Eye (tissue), 1 donor: ENCODE measurements at regions not wholly inside any gene's neighbourhood (a gene's known extent, or its start where the extent isn't known, plus 50 kb on each side); places are given as distances from the start of the nearest gene placed in this dataset.
A peak's percentile ranks its signal among the peaks of the same experiment; 100 is the strongest.

Experiments used
- DNase-seq: peaks from one replicate; pipeline ENCODE4 v3.0.0-alpha.2; 2015

DNA sequence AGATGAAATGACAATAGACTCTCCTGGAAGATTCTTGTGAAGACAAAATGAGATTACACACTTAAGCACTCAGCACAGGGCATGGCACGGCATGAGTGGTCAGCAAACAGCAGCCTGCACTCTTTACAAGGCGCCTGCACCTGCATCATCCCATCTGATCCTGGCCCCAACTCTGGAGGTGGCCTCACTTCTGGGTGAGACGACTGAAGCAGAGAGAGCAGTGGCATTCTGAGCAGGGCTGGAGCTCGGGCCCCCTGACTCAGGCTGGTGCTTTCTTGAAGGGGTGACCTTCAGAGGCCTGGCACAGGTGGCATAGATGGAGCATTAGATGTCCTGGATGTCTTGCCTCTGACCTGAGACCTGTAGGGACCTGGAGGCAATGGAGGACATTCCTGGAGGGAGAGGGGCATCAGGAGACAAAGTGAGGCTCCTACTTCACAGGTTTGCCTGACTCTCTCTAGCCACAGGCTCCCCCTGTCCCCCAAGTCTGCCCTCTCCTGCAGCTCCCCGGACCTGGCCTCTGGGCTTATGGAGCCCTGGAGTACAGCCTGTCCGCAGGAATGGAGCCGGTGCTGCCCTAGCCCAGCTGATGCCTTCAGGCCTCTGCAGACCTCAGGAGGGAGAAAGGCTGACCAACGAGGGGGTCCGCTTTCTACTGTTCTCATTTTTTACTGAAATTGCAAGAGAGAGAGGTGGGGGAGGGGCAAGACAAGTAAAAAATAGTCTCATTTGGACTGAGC lies 65.5 kb upstream of the THY1 start:
- DNase-seq = no peak

- no peak for DNase-seq
These were observed 63.8 kb upstream of the THY1 start for GRCh38 chr11:119486691-119487259.

DNA sequence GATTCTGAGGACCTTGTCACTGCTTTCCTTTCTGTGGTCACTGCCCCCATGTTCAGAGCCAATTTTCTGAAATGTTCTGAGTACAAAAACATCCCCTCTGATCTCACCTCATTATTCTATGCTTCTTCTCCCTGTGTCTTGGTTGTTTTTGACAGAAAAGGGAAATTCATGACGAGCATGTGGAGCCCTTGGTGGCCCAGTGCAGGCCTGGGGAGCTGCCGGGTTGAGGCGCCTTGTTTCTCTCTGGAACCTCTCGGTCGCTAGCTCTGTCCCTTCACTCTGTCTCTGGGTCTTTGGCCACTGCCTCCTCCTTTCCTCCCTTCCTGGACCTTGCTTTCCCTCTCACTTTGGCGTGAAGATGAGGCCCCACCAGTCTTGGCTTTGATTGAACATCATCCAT lies 63.0 kb upstream of the THY1 start:
- no peak for DNase-seq

DNA sequence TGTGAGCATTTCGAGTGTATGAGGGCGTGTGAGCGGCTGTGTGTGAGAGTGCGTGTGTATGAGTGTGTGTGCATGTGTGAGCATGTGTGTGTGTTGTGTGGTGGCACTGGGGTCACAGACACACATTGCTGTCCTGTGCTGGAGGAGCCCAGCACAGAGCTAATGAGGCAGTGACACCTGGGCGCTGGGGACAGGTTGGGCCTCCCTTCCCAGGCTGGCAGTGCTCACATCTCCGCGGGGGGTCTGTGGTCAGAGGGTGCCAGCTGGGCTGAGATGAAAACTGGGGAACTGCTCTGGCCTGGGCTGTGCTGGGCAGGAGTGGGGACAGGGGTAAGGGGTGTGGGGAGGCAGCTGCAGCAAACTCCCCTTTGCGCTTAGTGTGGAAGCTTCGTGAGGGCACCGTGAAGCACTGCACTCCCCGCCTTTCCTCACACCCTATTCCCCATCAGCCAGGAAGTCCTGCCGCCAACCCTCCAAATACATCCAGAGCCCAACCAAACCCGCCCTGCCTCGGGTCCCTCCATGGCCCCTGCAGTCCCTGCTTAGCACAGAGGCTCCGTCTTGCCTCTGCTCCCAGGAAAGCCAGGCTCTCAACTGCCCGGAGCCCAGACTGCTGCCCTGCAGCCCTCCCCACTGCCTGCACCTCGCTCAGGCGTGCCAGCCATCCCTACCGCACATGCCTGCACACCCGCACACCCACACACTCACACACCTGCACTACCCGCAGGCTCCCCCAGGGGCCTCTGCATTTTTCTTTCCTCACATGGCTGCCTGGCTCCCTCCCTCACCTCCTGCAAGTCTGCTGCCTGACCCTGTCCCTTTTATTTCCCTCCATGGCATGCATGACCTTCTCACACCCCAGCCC lies 62.0 kb upstream of the THY1 start:
- no peak for DNase-seq

DNA sequence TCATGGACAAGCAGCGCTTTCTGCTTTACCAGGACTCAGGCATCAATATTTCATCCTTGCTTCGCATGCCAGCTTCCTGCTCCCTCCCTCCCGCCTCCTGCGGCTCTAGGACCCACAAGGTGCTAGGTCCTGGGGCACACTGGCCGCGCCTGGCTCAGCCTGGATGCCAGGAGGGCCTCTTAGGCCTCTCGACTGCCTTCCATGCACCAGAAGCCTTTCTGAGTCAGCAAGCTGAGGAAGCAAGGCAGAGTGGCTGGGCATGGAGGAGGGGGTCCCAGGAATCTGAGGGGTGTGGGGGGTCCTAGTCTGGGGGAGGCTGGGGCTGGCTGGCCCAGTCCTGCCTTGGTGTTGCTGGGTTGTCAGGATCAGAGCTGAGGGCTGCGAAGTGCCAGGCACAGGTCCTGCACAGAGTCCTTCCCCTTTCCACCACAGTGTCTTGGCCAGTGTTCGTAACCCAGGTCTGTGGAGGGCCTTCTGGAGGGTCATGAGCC lies 61.0 kb upstream of the THY1 start:
- DNase-seq = no peak

DNA sequence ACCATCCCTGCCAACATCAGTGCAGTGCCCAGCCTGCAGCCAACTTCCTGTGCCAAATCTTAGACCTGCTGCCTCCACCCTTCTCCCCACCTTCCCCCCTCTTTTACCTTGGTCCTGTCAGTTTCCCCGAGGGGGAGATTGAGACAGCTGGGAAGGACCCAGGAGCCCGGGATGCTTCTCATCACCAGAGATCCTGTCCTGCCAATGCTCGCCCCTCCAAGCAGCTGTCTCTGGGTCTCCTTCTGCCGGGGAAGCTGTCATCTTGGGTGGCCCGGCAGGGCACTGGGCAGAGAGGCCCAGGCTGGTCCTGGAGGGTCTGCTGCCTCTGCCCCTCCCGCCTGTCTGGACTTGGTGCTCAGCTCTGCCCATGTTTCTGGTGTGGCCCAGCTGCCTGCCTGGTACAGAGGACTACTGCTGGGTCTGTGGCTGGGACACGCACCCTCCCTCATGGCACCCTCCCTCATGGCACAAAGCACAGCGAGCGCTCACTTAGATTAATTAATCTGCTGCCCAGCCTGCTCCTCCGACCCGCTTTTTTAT lies 60.4 kb upstream of the THY1 start:
- DNase-seq = no peak

DNA sequence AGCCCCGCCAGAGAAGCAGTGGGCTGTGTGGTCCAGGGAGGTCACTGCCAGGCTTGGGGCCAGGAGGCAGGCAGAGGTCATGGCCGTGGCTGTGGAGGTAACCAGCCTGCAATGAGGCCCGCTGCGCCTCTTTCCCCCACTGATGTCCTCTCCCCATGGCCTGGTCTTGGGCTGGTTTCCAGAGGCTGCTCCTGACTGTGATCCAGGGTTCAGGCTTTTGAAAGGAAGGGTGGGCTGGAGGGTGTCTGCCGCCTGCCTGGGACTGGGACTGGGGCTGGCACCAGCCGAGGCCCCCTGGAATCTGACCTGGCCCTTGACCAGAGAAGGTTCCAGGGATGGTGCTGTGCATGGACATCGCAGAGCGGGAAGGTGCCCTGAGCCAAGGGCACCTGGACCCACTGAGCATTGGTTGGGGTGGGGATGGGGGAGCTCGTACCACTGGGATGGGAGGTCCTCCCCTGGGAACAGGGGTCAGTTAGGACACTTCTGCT lies 59.6 kb upstream of the THY1 start:
- no peak for DNase-seq

DNA sequence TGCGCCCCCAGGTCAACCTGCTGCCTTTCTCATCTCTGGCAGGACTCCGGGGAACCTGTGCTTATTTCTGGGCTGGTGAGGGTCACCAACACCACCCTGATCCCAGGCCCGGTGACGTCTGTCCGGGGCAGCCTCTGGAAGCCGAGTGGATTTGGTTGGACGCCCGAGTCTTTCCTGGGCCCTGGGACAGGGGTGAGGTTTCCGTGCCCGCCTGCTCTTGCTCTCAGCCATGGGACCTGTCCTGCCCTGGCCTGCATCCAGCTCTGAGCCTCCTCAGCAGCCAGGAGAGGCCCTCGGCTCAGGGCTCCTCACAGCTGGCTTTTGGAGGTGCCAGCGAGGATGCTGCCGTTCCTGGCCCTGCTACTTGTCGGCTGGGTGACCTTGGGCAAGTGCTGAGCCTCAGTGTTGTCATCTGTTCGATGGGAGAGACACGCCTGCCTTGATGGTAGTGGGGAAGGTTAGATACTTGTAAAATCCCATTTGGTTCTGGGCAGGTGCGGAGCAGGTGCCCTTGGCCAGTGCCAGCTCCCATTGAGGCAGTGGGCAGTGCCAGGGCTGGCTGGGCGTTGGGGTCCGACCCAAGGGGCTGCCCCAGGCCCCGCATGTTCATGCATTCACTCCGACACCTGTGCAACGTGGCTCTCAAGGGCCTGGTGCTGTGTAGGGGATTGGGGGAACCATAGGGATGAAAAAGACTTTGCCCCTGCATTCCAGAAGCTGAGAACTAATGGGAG lies 58.9 kb upstream of the THY1 start:
- DNase-seq = no peak

GRCh38 chr11:119481021-119481666 lies 58.2 kb upstream of the THY1 start:
- DNase-seq = peak; percentile 93

DNA sequence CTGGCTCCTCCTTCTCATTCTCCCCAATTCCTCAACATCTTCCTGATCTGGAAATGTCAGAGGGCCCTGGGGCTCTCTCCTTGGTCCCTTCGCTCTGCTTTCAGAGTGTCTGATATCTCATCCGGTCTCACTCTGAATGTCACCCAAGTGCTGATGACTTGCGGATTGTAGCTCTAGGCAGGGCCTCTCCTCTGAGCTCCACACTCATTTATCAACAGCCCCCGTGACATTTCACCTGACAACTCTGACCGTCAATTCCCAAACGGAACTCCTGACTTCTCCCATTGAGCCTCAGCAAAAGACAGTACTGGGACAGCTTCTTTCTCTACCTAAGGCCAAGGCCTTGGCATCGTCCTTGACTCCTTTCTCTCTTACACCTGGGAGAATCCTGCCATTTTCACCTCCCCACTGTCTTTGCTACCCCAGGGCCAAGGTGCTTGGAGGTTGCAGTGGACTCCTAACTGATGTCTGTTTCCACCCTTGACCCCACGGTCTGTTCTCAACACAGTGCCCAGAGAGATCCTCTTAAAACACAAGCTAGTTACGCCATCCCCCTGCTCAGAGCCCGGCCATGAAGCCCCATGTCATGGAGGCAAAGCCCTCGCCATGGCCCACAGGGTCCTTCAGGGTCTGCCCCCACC lies 57.5 kb upstream of the THY1 start:
- no peak for DNase-seq

DNA sequence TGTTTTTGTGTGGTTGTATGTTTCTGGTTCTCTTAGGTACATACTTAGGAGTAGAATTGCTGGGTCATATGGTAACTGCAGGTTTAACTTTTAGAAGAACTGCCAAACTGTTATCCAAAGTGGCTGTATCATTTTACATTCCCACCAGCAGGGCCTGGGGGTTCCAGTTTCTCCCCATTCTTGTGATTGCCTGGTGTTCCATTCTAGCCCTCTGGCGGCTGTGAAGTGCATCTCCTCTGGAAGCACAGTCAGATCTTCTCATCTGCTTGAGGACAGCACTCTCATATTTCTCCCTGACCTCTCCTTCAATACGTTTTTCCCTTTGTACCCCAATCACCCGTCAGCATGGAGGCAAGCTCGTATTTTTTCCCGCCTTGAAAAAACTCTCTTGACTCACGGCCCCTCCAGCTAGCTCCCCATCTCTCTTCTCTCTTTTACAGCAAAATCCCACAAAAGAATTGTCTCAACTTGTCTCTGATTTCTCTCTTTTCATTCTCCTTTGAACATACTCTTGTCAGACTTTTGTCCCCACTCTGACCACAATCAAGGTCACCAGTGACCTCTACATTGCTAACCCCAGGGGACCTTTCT lies 56.8 kb upstream of the THY1 start:
- DNase-seq = no peak

DNA sequence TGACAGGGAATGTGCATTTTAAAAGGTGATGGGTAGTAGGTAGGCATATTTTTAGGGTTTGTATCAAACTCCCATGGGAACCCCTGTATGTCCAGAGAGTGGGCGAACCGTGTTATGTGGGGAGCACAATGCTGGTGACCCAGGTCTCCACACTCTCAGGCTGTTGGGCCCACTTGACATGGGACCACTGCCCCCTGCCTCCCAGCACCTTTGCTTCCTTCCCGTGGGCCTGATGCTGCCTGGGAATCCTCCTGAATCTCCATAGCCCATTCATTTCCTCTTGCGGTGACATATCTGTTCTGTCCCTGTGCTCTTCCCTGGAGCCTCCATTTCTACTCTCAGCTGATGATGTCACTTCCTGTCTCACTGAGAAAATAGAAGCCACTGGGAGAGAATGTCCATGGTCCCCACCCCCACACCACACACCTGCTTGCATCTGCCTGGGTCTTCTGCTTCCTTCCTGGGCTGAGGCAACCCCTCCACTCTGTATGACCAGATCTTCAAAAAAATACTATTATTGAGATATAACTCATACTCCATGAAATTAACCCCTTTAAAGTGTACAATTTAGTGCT lies 55.8 kb upstream of the THY1 start:
- DNase-seq = no peak

DNA sequence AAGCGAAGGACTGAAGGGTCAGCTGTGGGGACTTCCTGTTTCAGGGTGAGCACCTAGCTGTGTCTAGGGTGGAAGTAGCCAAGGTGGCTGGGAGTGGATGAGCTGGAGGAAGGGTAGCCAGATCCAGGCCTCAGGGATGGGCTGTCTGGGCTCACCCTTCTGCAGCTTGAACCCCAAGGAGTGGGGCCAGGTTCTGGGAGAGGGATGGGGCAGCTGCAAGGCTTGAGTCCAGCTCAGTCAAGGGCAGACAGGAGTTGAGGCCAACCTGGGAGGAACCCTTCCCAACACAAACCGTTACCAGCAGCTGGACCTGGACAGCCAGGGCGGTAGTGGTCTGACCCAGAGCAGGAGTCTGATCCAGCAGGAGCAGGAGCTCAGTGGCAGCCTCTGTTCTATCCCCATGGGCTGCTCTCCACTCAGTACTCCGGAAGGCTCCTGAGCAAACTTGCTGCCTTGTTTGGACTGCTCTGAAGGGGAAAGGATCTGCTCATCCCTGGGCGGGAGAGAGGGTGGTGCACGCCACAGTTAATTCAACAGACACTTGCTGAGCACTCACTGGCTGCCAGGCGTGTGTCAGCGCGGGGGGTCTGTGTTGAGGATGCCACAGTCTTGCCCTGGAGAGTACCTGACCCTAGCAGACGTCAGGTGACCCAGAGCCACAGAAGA lies 53.8 kb upstream of the THY1 start:
- DNase-seq = no peak

- no peak for DNase-seq
These were observed 53.1 kb upstream of the THY1 start for GRCh38 chr11:119476038-119476437.

DNA sequence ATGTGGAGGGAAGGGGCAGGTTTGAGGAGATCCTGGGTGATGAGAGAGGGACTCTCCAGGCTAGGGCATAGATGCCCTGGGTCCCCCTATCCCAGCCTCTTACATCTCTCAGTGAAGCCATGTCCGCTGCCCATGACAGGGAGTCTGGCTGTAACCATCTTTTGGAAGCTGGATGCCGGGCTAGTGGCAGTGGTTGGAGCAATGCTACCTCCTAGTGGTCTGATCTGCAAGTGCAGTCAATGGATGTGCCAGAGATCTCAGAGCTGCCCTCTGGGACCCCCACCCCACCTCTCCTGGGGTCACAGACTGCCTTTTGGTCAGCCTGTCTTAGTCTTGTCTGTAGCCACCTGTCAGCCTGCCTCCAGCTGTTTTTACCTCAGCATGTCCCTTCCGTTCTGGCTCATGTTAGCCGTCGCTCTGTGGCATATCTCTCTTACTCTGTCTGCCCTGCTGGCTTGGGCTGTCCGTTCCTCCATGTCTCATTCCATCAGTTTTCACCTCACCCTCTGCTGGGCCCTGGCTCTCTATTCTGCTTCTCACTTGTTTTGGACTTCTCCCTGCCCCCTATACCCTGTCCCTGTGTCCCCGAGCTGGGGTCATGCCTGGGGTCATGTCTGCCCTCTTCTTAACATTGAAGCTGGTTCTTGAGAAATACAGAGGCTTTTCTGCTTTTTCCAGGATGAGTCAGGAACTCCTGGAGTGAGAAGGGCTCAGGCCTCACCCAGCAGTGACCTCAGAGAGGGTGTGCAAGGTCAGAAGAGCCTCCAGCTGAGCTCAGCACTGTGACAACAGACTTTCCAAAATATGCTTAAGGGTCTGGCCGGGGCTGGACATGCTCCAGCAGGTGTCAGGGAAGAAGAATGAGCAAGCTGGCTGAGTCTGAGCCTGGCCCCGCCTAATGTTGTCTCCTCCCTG lies 52.0 kb upstream of the THY1 start:
- DNase-seq = peak; percentile 93

DNA sequence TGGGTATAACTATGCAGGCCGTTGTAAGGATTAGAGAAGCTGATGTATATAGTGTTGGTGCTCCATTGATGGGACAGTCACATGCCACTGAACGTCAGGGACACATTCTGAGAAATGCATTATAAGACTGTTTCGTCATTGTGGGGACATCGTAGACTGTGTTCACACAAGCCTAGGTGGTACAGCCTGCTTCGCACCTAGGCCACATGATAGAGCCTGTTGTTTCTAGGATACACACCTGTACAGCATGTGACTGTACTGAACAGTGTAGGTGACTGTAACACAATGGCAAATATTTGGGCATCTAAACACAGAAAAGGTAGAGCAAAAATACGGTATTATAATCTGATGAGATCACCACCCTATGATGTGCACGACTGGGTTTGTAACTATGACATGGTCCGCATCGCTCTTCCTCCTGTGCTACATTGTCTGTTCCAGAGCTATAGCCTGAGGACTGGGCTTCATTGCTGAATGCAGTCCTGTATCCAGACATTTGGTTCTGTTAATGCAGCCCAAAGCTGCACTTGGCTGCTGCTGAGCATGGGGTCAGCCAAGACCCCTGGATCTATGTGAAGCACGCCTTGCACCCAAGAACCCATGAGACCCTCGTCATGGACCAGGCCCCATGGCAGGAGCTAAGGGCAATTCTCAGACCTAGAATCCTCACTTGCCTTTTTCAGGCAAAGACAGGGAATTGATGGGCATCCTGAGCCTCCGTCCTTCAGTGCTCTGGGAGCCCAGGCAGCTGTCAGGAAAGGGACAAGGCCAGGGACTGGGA lies 51.1 kb upstream of the THY1 start:
- no peak for DNase-seq

DNA sequence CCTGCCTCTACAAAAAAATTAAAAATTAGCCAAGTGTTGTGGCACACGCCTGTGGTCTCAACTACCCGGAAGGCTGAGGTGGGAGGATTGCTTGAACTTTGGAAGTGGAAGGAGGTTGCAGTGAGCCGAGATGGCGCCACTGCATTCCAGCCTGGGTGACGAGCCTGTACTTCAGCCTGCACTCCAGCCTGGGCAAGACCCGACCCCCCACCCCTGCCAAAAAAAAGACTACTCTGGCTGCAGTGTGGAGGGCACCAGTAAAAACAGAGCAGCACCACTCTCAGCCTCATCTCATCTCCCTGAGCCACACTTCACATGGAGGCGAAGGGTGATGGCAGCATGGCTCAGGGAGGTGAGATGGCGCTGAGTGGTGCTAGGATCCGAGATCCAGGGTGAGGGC lies 50.3 kb upstream of the THY1 start:
- no peak for DNase-seq

DNA sequence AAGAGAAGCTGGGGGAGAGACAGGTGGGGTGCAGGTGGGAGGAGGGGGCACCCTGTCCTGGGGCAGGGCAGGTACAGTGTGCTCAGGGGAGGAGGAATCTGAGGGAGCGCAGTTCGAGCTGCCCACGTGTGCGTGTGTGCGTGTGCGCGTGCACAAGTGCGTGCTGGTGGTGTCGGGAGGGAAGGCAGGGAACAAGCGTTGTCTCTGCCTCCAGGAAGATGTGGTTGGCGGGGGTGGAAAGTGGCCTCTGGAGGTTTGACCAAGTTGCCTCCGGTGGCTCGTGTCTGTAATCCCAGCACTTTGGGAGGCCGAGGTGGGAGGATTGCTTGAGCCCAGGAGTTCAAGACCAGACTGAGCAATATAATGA lies 49.9 kb upstream of the THY1 start:
- no peak for DNase-seq
